ENCODE measurements at regions not wholly inside any gene's neighbourhood (a gene's known extent, or its start where the extent isn't known, plus 50 kb on each side); places are given as distances from the start of the nearest gene placed in this dataset.
"Not testable (repeated sequence)": the region's sequence is repeated elsewhere in the genome, so short reads cannot be mapped to it uniquely, and the experiment has no call there.

DNA sequence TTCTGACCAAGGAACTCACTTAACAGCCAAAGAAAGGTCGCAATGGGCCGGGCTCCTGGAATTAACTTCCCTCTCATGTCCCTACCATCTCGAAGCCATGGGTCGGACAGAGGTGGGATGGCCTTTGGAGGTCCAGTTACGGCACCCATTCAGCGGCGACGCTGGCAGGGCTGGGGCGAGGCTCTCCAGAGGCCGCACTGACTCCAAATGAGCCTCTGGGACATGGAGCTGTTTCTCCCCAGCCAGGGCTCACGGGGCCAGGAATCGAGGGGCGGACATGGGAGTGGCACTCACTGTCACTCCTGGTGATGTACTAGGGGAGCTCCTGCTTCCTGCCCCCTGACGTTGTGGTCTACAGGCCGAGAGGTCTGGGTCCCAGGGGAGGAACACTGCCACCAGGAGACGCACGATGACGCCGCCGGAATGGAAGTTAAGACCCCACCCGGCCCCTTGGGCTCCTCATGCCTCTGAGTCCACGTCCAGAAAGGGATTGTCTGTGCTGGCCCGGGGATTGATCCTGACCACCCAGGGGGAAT lies 60.7 kb upstream of the METRNL start:
- no peak for DNase-seq (ENCODE audit: low spot score)

DNA sequence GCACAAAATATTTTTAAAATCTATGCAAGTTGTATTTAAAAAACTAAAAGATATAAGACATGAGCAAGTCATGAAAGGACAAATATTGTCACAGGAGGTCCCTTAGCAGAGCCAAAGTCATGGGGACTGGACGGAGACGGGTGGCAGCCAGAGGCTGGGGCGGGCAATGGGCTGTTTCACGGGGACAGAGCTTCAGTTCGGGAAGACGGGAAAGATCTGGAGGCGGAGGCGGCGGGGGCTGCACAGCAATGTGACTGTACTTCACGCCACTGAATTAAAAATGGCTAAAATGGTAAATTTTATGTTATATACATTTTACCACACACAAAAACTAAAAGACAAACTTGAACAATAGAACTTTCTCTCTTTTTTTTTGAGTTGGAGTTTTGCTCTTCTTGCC lies 60.0 kb upstream of the METRNL start:
- DNase-seq (ENCODE audit: low spot score): no peak

DNA sequence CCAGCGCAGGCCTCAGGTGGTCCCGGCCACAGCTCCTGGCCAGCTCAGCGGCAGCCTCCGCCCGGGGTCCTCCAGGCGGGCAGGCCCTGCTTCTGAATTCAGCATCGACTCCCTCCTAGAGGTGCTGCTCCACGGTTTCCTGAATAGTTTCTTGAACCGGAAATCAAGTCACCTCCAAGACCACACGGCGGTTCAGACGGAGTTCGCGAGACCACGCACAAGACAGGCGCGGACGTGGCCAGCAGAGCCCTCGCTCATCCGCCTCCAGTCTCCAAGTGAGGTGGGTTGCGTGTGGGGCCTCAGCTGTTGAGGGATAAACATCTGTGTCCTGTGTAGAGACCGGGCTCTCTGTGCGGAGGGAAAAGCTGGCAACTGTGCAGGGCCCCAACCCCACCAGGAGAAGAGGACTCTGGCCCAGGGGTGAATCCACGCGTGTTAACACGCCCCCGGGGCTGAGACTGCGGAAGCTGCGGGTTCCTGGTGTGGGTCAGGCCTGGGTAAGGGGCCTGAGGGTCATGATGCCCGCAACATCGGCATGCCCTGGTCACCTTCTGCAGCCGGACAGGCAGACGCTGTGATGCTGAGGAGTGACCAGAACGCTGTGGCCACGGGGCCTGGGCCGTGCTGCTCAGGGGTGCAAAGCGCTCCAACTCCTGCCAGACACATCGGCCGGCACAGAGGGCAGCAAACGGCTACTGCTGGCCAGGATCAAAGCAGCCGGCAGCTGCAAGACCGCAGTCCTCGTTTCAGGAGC lies 55.0 kb upstream of the METRNL start:
- DNase-seq (ENCODE audit: low spot score): peak; percentile 39

DNA sequence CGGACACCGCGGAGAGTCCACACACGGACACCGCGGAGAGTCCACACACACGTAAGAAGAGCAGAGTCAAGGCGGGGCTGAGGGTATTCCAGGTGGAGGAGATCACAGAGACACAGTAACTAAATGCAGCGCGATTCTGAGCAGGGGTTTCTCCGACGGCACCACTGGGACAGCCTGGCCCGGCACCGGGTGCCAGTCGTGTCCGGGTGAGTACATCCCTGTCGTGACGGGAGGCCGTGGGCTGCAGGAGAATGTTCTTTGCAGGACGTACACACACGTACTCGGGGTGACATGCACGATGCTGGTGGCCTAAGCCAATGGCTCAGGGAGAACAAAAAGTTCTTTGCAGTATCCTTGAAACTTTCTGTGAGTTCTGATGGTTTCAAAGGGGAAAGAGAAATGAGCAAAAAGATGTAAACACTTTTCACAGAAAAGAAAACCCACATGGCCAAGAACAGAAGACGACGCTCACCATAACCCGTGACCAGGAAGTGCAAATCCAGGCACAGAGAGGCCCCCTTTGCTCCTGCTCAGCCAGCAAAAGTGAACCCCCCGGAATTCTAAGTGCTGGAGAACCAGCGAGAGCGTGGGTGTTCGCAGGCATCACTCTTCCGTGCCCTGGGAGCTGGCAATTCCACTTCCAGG lies 53.7 kb upstream of the METRNL start:
- DNase-seq (ENCODE audit: low spot score): peak; percentile 37

DNA sequence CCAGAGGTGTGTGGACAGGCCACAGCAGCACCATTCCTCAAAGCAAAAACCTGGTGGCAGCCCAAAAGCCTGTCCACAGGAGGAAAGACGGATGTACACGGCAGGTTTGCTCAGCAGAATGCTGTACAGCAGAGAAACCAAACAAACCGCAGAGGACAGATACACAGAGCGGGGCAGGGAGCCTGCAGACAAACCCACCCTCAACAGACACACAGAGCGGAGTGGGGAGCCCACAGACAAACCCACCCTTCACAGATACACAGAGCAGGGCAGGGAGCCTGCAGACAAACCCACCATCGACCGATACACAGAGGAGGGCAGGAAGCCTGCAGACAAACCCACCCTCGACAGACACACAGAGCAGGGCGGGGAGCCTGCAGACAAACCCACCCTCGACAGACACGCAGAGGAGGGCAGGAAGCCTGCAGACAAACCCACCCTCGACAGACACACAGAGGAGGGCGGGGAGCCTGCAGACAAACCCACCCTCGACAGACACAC lies 53.0 kb upstream of the METRNL start:
- no peak for DNase-seq (ENCODE audit: low spot score)

DNA sequence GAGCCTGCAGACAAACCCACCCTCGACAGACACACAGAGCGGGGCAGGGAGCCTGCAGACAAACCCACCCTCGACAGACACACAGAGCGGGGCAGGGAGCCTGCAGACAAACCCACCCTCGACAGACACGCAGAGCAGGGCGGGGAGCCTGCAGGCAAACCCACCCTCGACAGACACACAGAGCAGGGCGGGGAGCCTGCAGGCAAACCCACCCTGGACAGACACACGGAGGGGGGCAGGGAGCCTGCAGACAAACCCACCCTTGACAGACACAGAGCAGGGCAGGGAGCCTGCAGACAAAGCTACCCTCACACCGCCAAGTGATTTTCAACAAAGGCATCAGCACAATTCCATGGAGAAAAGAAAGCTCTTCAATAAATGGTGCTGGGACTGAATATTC lies 52.5 kb upstream of the METRNL start:
- not testable (repeated sequence) for DNase-seq (ENCODE audit: low spot score)

DNA sequence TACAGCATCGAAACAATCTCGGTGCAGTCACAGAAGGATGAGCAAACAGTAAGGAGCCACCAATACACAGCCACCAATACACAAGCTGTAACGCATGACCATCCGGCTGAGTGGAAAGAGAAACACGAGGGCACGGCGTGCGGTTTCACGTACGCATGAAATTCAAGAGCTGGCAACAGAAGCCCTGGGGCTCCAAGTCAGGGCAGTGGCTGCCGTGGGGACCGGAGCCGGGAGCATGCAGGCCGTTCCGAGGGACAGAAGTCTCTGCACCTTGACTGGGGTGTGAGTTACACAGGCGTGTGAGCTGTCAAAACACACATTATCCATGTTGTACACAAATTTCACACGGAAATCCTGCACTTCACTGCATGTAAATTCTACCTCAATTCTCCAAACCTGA lies 50.6 kb upstream of the METRNL start:
- no peak for DNase-seq (ENCODE audit: low spot score)

DNA sequence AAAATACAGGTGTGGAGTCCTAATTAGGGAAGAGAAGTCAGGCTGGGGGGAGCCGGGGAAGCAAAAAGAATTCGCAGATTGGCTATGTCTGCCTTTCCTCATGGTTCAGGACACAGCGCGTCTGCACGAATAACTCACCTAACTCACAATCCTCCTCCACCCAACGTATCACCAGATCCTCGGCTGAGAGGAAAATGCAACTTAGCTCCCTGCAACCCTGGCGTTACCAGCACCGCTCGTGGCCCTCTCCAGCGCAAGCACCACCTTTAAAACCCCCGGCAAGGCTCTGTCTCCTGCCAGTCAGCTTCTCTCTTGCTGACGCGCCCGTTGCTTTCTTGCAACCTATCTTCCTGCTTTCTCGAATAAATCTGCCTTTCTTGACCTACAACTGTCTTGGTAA lies 49.8 kb upstream of the METRNL start:
- no peak for DNase-seq (ENCODE audit: low spot score)
